ENCODE measurements at regions not wholly inside any gene's neighbourhood (a gene's known extent, or its start where the extent isn't known, plus 50 kb on each side); places are given as distances from the start of the nearest gene placed in this dataset.

DNA sequence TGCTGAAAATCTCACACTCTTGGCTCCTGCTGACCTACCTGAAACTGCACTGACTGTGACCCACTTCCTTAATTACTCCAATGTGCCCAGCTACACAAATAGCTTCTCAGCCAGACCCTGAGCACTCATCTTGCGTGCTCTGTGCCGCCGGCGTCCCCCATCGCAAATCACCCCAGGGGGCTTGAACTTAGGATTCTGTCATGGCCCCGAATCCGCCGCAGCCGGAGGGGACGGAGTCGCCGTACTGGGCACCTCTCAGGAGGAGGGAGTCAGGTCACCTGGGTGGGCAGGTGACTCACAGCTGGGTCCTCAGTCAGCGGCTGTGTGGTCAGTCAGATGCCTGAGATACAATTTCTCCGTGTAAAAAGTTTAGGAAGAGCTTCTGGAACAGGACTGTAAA is 804.9 kb upstream of the SALL3 start:
- H3K4me3 ChIP-seq (ENCODE audit: low read depth, low read length), result no peak overlapping the region
- DNase-seq (ENCODE audit: low read depth), result no peak
- no peak for TF ChIP-seq CTCF (conservative IDR thresholded peaks at IDR 0.05; ENCODE audit: low read depth, low read length)

GRCh38 chr18:78178812-78179211 is 800.8 kb upstream of the SALL3 start:
- no peak overlapping the region for H3K4me3 ChIP-seq (ENCODE audit: low read depth, low read length)
- DNase-seq (ENCODE audit: low read depth), result no peak
- TF ChIP-seq CTCF (conservative IDR thresholded peaks at IDR 0.05; ENCODE audit: low read depth, low read length), result no peak

DNA sequence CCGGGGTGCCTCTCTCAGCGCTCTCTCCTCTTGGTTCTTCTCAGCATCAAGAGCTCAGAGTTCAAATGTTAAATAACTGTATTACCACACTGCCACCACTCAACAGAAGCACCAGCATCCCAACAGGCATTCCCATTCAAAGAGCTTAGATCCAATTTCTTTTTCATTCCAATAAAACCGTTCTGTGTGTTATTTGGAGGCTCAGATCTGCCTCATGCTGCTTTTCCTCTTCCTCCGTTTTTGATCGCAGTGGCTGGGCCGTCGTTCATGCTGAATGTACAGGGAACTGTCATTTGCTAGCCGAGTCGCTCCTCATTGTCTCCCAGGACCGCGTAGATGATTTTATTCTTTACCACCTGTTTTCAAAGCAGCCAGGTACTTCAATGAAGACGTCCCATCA is 798.9 kb upstream of the SALL3 start:
- no peak for TF ChIP-seq CTCF (conservative IDR thresholded peaks at IDR 0.05; ENCODE audit: low read depth, low read length)
- no peak for DNase-seq (ENCODE audit: low read depth)

DNA sequence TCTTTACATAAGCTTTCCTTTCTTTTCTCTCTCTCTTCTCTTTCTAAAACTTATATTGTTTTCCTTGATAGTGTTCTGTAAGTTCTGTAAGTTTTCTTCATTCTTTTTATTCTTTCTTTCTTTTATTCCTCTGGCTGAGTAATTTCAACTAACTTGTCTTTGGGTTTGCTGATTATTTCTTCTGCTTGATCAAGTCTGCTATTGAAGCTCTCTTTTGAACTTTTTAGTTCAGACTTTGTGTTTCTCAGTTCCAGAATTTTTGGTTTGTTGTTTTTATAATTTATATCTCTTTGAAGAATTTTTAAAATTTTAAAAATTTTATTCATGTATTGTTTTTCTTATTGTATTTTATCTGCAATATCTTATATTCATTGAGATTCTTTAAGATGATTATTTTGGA is 795.8 kb upstream of the SALL3 start:
- H3K4me3 ChIP-seq (ENCODE audit: low read depth, low read length), result no peak overlapping the region
- TF ChIP-seq CTCF (conservative IDR thresholded peaks at IDR 0.05; ENCODE audit: low read depth, low read length), result no peak
- DNase-seq (ENCODE audit: low read depth), result no peak

More for the DNA sequence above, 798.9 kb upstream of the SALL3 start:
- no peak overlapping the region for H3K4me3 ChIP-seq (ENCODE audit: low read depth, low read length)

DNA sequence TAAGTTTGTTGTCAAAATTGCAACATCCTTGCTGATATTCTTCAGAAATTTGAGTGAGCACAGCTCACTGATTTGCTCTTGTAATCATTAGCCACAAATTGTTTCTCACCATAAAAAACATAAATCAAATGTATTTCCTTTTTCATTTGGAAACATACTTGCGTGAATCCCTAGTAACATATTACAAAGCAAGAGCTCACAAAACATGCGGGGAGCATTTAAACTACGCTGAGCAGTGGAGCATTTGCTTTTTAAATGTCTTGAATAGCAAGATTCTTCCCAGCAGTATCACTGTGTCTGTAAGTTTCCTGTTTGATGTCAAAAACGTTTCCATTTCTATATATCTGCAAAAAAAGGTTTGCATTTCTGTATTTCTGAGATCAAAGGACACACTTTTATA is 788.3 kb upstream of the SALL3 start:
- no peak for TF ChIP-seq CTCF (conservative IDR thresholded peaks at IDR 0.05; ENCODE audit: low read depth, low read length)
- DNase-seq (ENCODE audit: low read depth), result no peak
- H3K4me3 ChIP-seq (ENCODE audit: low read depth, low read length), result no peak overlapping the region

GRCh38 chr18:78192054-78192453 is 787.6 kb upstream of the SALL3 start:
- DNase-seq (ENCODE audit: low read depth), result no peak
- no peak for TF ChIP-seq CTCF (conservative IDR thresholded peaks at IDR 0.05; ENCODE audit: low read depth, low read length)

DNA sequence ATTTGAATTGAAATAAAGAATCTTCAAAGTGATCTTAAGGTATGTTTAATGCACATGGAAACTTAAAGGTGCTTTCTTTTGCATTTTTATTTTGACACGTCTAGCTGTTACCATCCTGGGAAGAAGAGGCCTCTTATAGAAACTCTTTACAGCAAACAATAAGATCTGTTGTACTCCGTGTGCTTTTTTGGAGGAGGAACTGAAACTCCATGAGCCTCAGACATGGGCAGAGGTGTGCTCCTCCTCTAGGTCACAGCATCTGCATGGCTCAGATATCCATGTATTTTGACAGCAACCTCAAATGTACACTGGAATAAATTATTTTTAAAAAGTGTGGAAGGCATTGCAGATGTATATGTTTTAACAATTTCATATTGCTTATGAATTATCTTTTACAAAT is 783.3 kb upstream of the SALL3 start:
- H3K4me3 ChIP-seq (ENCODE audit: low read depth, low read length), result no peak overlapping the region
- DNase-seq (ENCODE audit: low read depth), result no peak
- no peak for TF ChIP-seq CTCF (conservative IDR thresholded peaks at IDR 0.05; ENCODE audit: low read depth, low read length)

More at GRCh38 chr18:78192054-78192453, 787.6 kb upstream of the SALL3 start:
- H3K4me3 ChIP-seq (ENCODE audit: low read depth, low read length), result no peak overlapping the region
